ENCODE measurements at regions not wholly inside any gene's neighbourhood (a gene's known extent, or its start where the extent isn't known, plus 50 kb on each side); places are given as distances from the start of the nearest gene placed in this dataset.

- TF ChIP-seq CTCF (IDR thresholded peaks at IDR 0.05) (no peak), POLR2A (IDR thresholded peaks at IDR 0.05) (no peak)
Observed at GRCh38 chr12:89960607-89961394, 252.2 kb upstream of the ATP2B1 start.
